ENCODE measurements at regions not wholly inside any gene's neighbourhood (a gene's known extent, or its start where the extent isn't known, plus 50 kb on each side); places are given as distances from the start of the nearest gene placed in this dataset.

GRCh38 chr9:85199866-85200495, 530.5 kb downstream of the NTRK2 start:
- TF ChIP-seq CTCF (IDR thresholded peaks at IDR 0.05; ENCODE audit: insufficient read depth, low read length, poor library complexity, severe bottlenecking) (no peak), EZH2phosphoT487 (conservative IDR thresholded peaks at IDR 0.05; ENCODE audit: low read length) (no peak)
